ENCODE measurements at regions not wholly inside any gene's neighbourhood (a gene's known extent, or its start where the extent isn't known, plus 50 kb on each side); places are given as distances from the start of the nearest gene placed in this dataset.

DNA sequence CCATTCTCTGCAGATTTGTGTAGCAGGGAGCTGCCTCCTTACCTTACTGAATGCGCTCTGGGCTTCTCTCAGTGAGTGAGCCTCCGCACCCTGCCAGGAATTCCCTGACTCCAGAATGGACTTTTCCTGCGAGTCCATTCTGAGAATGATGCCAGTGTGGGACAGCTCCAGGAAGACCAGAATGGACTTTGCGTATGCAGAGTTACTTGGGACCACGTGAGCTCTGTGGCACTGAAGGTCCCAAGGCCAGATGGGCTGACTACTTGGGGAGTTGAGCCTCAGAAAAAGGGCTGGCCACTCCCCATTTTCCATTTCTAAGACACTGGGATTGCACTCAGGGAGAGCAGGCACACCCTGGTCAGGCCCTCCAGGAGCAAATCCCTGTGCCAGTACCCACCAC, 324.7 kb upstream of the ZMIZ1 start:
- H3K27ac Mint-ChIP-seq (ENCODE audit: unreplicated experiment) = no peak overlapping the region
- no peaks in the 10 kb centered on the region for H3K36me3 Mint-ChIP-seq (ENCODE audit: unreplicated experiment)
- DNase-seq (ENCODE audit: extremely low spot score, unreplicated experiment) = no peak
- TF ChIP-seq, protein P1, sequence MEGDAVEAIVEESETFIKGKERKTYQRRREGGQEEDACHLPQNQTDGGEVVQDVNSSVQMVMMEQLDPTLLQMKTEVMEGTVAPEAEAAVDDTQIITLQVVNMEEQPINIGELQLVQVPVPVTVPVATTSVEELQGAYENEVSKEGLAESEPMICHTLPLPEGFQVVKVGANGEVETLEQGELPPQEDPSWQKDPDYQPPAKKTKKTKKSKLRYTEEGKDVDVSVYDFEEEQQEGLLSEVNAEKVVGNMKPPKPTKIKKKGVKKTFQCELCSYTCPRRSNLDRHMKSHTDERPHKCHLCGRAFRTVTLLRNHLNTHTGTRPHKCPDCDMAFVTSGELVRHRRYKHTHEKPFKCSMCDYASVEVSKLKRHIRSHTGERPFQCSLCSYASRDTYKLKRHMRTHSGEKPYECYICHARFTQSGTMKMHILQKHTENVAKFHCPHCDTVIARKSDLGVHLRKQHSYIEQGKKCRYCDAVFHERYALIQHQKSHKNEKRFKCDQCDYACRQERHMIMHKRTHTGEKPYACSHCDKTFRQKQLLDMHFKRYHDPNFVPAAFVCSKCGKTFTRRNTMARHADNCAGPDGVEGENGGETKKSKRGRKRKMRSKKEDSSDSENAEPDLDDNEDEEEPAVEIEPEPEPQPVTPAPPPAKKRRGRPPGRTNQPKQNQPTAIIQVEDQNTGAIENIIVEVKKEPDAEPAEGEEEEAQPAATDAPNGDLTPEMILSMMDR (IDR thresholded peaks at IDR 0.05) = no peak
- peaks cover 4% of the 10 kb centered on the region for H3K9me3 Mint-ChIP-seq (ENCODE audit: unreplicated experiment)
- H3K4me1 Mint-ChIP-seq (ENCODE audit: unreplicated experiment) = peaks cover 25% of the 10 kb centered on the region
- peaks cover 27% of the 10 kb centered on the region for H3K27me3 Mint-ChIP-seq (ENCODE audit: unreplicated experiment)
- H3K4me3 Mint-ChIP-seq (ENCODE audit: unreplicated experiment) = no peak overlapping the region

DNA sequence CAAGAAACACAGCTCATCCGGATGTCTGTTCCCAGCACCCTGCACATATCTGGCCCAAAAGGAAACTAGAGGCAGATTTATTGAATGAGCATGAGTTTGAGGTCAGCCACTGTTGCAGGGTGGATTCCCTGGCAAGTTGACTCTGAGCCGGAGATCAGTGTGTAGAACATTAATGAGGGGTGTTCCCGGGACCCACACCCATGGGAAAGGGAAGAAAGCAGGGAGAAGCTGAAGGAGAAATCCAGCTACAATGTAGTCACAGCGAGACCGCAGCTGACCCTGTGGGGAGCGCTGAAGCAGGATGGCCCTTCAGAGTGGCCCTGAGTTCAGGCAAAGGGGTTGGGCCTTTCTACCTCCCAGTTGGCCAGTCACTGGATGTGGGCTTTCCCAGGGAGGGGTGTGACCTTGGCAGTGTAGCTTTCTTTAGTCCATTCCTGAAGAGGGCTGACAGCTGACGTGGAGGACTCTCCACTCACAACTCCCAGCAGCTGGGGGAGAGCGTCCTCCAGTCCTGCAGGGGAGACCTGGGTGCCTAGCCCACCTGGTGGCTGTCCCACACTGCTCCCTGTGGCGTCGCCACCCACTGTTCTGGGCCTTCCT, 324.2 kb upstream of the ZMIZ1 start:
- Mint-ChIP-seq H3K36me3 (ENCODE audit: unreplicated experiment) (no peaks in the 10 kb centered on the region), H3K4me1 (ENCODE audit: unreplicated experiment) (peaks cover 25% of the 10 kb centered on the region), H3K9me3 (ENCODE audit: unreplicated experiment) (peaks cover 7% of the 10 kb centered on the region), H3K27me3 (ENCODE audit: unreplicated experiment) (peaks cover 21% of the 10 kb centered on the region), H3K27ac (ENCODE audit: unreplicated experiment) (no peak overlapping the region), H3K4me3 (ENCODE audit: unreplicated experiment) (no peak overlapping the region)
- TF ChIP-seq, protein P1 (IDR thresholded peaks at IDR 0.05) = no peak
- no peak for DNase-seq (ENCODE audit: extremely low spot score, unreplicated experiment)

DNA sequence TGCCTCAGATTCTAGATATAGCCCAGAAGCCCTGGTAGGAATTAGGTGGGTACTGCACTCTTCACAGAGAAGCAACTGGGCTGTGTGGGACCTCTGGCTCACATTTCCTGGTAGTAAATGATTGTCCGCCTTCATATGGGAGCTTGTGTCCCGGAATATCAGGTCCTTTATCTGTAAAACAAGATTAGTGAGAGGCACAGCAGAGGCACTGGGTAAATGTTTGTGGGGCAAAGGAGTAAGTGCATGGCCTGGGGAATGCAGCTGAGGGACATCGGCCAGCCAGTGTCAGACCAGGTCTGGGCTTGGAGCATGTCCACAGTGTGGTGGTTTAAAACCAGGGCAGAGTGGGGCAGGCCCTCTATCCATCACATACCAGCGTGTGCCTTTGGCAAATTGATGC, 323.3 kb upstream of the ZMIZ1 start:
- Mint-ChIP-seq H3K9me3 (ENCODE audit: unreplicated experiment) (peaks cover 7% of the 10 kb centered on the region), H3K4me3 (ENCODE audit: unreplicated experiment) (no peak overlapping the region), H3K27ac (ENCODE audit: unreplicated experiment) (no peak overlapping the region), H3K4me1 (ENCODE audit: unreplicated experiment) (peaks cover 25% of the 10 kb centered on the region), H3K36me3 (ENCODE audit: unreplicated experiment) (no peaks in the 10 kb centered on the region), H3K27me3 (ENCODE audit: unreplicated experiment) (peaks cover 13% of the 10 kb centered on the region)
- TF ChIP-seq, protein P1 (IDR thresholded peaks at IDR 0.05) = no peak
- DNase-seq (ENCODE audit: extremely low spot score, unreplicated experiment) = no peak

DNA sequence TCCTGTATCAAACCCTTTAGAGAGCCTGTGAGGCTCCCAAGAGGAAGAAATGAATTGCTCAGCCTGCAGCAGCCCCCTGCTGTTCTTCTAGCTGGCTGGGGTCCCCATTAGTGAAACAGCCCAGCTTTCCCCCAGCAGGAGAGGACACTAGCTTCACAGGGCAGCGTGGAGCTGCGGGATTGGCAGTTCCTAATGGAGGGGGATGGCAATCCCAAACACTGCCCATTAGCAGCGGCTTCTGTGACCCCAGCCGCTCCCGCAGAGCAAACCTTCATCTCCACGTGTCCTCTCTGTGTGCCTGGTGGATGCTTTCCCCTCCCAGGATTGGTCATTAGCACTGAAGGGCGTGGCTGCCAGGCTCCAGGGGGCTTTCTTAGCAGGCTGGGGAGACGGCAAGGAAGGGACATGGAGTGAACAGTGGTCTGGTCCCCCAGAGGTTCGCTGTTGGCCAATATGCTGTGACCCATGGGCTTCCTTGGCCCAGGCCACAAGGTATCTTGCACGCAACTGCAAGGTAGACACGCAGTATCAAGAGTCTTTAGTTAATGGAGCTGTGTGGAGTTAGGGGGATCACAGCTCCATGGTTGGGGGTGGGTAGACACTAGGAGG, 322.5 kb upstream of the ZMIZ1 start:
- no peak overlapping the region for H3K27ac Mint-ChIP-seq (ENCODE audit: unreplicated experiment)
- peaks cover 7% of the 10 kb centered on the region for H3K9me3 Mint-ChIP-seq (ENCODE audit: unreplicated experiment)
- TF ChIP-seq, protein P1 (IDR thresholded peaks at IDR 0.05) = no peak
- H3K27me3 Mint-ChIP-seq (ENCODE audit: unreplicated experiment) = peaks cover 11% of the 10 kb centered on the region
- no peaks in the 10 kb centered on the region for H3K36me3 Mint-ChIP-seq (ENCODE audit: unreplicated experiment)
- peaks cover 22% of the 10 kb centered on the region for H3K4me1 Mint-ChIP-seq (ENCODE audit: unreplicated experiment)
- H3K4me3 Mint-ChIP-seq (ENCODE audit: unreplicated experiment) = no peak overlapping the region
- DNase-seq (ENCODE audit: extremely low spot score, unreplicated experiment) = no peak

DNA sequence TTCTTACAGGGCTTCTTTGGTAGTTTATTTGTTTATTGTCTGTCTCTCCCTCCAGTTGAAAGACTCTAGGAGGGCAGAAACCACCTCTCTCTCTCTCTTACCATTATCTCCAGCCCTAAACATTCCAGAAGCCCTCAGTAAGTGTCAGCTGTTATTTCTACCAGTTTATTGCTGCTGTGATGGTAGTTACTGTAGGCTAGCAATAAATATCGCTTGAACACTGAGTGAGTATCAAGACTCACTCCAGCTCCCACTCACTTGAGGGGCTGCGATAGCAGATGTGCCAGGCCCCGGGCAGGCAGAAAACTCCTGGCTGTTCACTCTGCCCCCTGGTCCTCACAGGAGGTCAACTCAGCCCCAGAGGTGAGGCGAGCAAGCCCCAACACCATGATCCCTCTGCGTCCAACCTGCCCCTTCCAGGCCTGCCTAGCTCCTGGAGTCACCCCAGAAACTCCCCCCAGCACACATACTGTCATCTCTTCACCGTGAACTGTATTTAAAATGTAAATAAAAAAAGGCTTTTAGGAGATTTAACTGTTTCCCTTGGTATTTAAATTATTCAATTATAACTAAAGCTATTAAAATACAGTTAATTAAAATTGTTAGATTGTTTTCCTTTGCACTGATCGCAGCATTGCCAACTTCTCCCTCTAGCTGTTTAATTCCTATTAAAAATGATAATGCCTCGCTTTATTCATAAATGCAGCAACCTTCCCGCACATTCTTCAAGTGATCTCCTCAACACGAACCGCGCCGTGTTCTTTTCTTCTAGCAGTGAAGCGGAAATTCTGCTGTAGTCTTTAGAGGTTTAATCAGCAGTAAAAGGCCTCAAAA, 321.1 kb upstream of the ZMIZ1 start:
- H3K27ac Mint-ChIP-seq (ENCODE audit: unreplicated experiment) = no peak overlapping the region
- H3K9me3 Mint-ChIP-seq (ENCODE audit: unreplicated experiment) = peaks cover 7% of the 10 kb centered on the region
- peaks cover 11% of the 10 kb centered on the region for H3K4me1 Mint-ChIP-seq (ENCODE audit: unreplicated experiment)
- DNase-seq (ENCODE audit: extremely low spot score, unreplicated experiment) = no peak
- H3K27me3 Mint-ChIP-seq (ENCODE audit: unreplicated experiment) = peaks cover 19% of the 10 kb centered on the region
- TF ChIP-seq, protein P1 (IDR thresholded peaks at IDR 0.05) = no peak
- H3K36me3 Mint-ChIP-seq (ENCODE audit: unreplicated experiment) = no peaks in the 10 kb centered on the region
- H3K4me3 Mint-ChIP-seq (ENCODE audit: unreplicated experiment) = no peak overlapping the region
